GM10248 (cell line): ENCODE measurements at regions not wholly inside any gene's neighbourhood (a gene's known extent, or its start where the extent isn't known, plus 50 kb on each side); places are given as distances from the start of the nearest gene placed in this dataset.

Source experiments
- CTCF ChIA-PET: fragments of 300-600 bp; sonication (Branson Sonifier 250); formaldehyde crosslinking; extraction: SDS; loops from one replicate; lab custom pipeline; 2021; ENCODE audit warnings: antibody characterized with exemption; lab: Yijun Ruan, JAX
- POLR2A ChIA-PET: fragments of 350-650 bp; sonication (Branson Sonifier 250); formaldehyde crosslinking; extraction: SDS; loops from one replicate; lab custom pipeline; 2020; ENCODE audit warnings: antibody characterized with exemption; lab: Yijun Ruan, JAX
- DNase-seq: peaks from one replicate; pipeline ENCODE4 v3.0.0; 2012; ENCODE audit errors: extremely low spot score
- CTCF ChIP-seq: IDR thresholded peaks from 2 replicates; pipeline ENCODE4 v1.5.1; 2012; ENCODE audit warnings: mild to moderate bottlenecking, low read depth; ENCODE audit errors: extremely low read depth, missing control alignments, control extremely low read depth

- CTCF ChIA-PET: no interaction called here
- DNase-seq: no peak
- POLR2A ChIA-PET: no interaction called here
- TF ChIP-seq CTCF: no peak
These were observed 945.6 kb downstream of the MCTP2 start for GRCh38 chr15:95176794-95177577.

GRCh38 chr15:95180530-95180929 is 949.2 kb downstream of the MCTP2 start:
- TF ChIP-seq CTCF: no peak
- ChIA-PET POLR2A (no interaction called here), CTCF (no interaction called here)
- DNase-seq: no peak

DNA sequence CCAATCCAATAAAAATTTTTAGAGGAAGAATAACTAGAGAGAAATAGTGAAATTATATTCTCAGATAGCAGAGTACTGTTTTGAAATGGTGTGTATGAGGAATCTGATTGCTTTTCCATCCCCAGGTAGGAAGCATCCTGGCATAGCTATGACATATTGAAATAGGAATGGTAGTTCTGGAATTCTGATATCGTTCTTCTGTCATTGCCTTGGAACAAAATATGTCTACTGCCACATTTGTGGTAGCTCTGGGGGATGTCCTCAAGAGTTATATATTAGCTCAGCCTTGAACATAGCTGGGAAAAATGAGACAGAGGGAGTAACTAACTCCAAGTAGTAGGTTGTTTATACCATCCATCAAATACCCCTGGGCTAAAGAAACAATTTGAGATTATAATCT is 950.7 kb downstream of the MCTP2 start:
- no peak for TF ChIP-seq CTCF
- no peak for DNase-seq
- CTCF ChIA-PET: no interaction called here
- POLR2A ChIA-PET: no interaction called here

DNA sequence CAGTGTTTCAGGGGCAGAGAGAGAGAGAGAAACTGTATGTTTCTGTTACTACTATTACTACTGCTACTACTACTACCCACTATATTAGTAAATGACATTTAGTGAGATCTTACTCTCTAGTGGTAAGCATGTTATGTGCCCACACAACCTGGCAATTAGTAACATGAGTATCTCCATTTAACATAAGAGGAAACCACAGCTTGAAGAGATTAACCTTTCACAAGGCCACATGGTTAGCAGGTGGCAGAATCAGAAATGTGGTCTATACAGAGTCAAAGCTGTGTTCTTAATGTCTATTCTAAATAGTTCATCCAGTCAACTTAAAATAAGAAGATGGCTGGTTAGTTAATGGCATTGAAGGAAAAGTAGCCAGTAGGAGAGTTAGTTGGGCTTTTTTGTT is 961.6 kb downstream of the MCTP2 start:
- ChIA-PET POLR2A (no interaction called here), CTCF (no interaction called here)
- TF ChIP-seq CTCF: no peak
- no peak for DNase-seq

- ChIA-PET POLR2A (no interaction called here), CTCF (no interaction called here)
- DNase-seq: no peak
- no peak for TF ChIP-seq CTCF
These were observed 963.4 kb downstream of the MCTP2 start for GRCh38 chr15:95194746-95195145.

- ChIA-PET POLR2A (no interaction called here), CTCF (no interaction called here)
- DNase-seq: no peak
- no peak for TF ChIP-seq CTCF
These were observed 965.0 kb downstream of the MCTP2 start for GRCh38 chr15:95196176-95196915.
